OCI-LY1 (cell line): ENCODE measurements at regions not wholly inside any gene's neighbourhood (a gene's known extent, or its start where the extent isn't known, plus 50 kb on each side); places are given as distances from the start of the nearest gene placed in this dataset.

Source experiments
- CTCF ChIP-seq: fragments of 200-600 bp; sonication (generic), shearing (Covaris generic); IDR thresholded peaks from 2 replicates; pipeline ENCODE4 v1.5.1; 2017; ENCODE audit warnings: mild to moderate bottlenecking, antibody characterized with exemption, low read length, moderate library complexity, mixed read lengths
- EZH2 ChIP-seq: fragments of 200-600 bp; sonication (generic), shearing (Covaris generic); IDR thresholded peaks from 2 replicates; pipeline ENCODE4 v1.8.0; 2017; ENCODE audit warnings: borderline replicate concordance, mixed run types, mild to moderate bottlenecking, antibody characterized with exemption, low read length, moderate library complexity, mixed read lengths

GRCh38 chr14:29156096-29156495 is 389.5 kb downstream of the FOXG1 start:
- TF ChIP-seq CTCF (no peak), EZH2 (no peak)
